ENCODE measurements at regions not wholly inside any gene's neighbourhood (a gene's known extent, or its start where the extent isn't known, plus 50 kb on each side); places are given as distances from the start of the nearest gene placed in this dataset.
"Not testable (repeated sequence)": the region's sequence is repeated elsewhere in the genome, so short reads cannot be mapped to it uniquely, and the experiment has no call there.

GRCh38 chr11:129639300-129639699 is 176.3 kb upstream of the TMEM45B start:
- DNase-seq (ENCODE audit: insufficient read length, low spot score) (no peak), FAIRE-seq (no peak)
- TF ChIP-seq SPI1 (IDR thresholded peaks at IDR 0.05; ENCODE audit: low read depth, low read length) (no peak), PAX5 (IDR thresholded peaks at IDR 0.05; ENCODE audit: insufficient read depth, low read length, severe bottlenecking) (no peak), POLR2AphosphoS5 (IDR thresholded peaks at IDR 0.05; ENCODE audit: low read depth, low read length) (no peak), POLR2A (IDR thresholded peaks at IDR 0.05; ENCODE audit: low read depth, low read length) (no peak), TAF1 (IDR thresholded peaks at IDR 0.05; ENCODE audit: low read depth, low read length) (no peak), POU2F2 (IDR thresholded peaks at IDR 0.05; ENCODE audit: low read depth, low read length) (no peak)

GRCh38 chr11:129640671-129641070 is 175.0 kb upstream of the TMEM45B start:
- FAIRE-seq (no peak), DNase-seq (ENCODE audit: insufficient read length, low spot score) (no peak)
- no peak for TF ChIP-seq POU2F2 (IDR thresholded peaks at IDR 0.05; ENCODE audit: low read depth, low read length)
- TF ChIP-seq POLR2AphosphoS5 (IDR thresholded peaks at IDR 0.05; ENCODE audit: low read depth, low read length): no peak
- TF ChIP-seq TAF1 (IDR thresholded peaks at IDR 0.05; ENCODE audit: low read depth, low read length): no peak
- no peak for TF ChIP-seq SPI1 (IDR thresholded peaks at IDR 0.05; ENCODE audit: low read depth, low read length)
- TF ChIP-seq PAX5 (IDR thresholded peaks at IDR 0.05; ENCODE audit: insufficient read depth, low read length, severe bottlenecking): no peak
- no peak for TF ChIP-seq POLR2A (IDR thresholded peaks at IDR 0.05; ENCODE audit: low read depth, low read length)

GRCh38 chr11:129643031-129643721 is 172.5 kb upstream of the TMEM45B start:
- DNase-seq (ENCODE audit: insufficient read length, low spot score) (no peak), FAIRE-seq (no peak)
- no peak for TF ChIP-seq TAF1 (IDR thresholded peaks at IDR 0.05; ENCODE audit: low read depth, low read length)
- TF ChIP-seq POLR2AphosphoS5 (IDR thresholded peaks at IDR 0.05; ENCODE audit: low read depth, low read length): no peak
- TF ChIP-seq POLR2A (IDR thresholded peaks at IDR 0.05; ENCODE audit: low read depth, low read length): no peak
- TF ChIP-seq PAX5 (IDR thresholded peaks at IDR 0.05; ENCODE audit: insufficient read depth, low read length, severe bottlenecking): no peak
- no peak for TF ChIP-seq POU2F2 (IDR thresholded peaks at IDR 0.05; ENCODE audit: low read depth, low read length)
- no peak for TF ChIP-seq SPI1 (IDR thresholded peaks at IDR 0.05; ENCODE audit: low read depth, low read length)

GRCh38 chr11:129644326-129644725 is 171.3 kb upstream of the TMEM45B start:
- FAIRE-seq (no peak), DNase-seq (ENCODE audit: insufficient read length, low spot score) (no peak)
- TF ChIP-seq TAF1 (IDR thresholded peaks at IDR 0.05; ENCODE audit: low read depth, low read length) (no peak), POLR2A (IDR thresholded peaks at IDR 0.05; ENCODE audit: low read depth, low read length) (no peak), PAX5 (IDR thresholded peaks at IDR 0.05; ENCODE audit: insufficient read depth, low read length, severe bottlenecking) (no peak), POU2F2 (IDR thresholded peaks at IDR 0.05; ENCODE audit: low read depth, low read length) (no peak), POLR2AphosphoS5 (IDR thresholded peaks at IDR 0.05; ENCODE audit: low read depth, low read length) (no peak), SPI1 (IDR thresholded peaks at IDR 0.05; ENCODE audit: low read depth, low read length) (no peak)

GRCh38 chr11:129645943-129646342 is 169.7 kb upstream of the TMEM45B start:
- TF ChIP-seq POLR2A (IDR thresholded peaks at IDR 0.05; ENCODE audit: low read depth, low read length) (no peak), POU2F2 (IDR thresholded peaks at IDR 0.05; ENCODE audit: low read depth, low read length) (no peak)
- DNase-seq (ENCODE audit: insufficient read length, low spot score) (no peak), FAIRE-seq (no peak)

- DNase-seq (ENCODE audit: insufficient read length, low spot score); FAIRE-seq: not testable (repeated sequence)
Measured at GRCh38 chr11:129650044-129650443, 165.6 kb upstream of the TMEM45B start.

- TF ChIP-seq POLR2A (IDR thresholded peaks at IDR 0.05; ENCODE audit: low read depth, low read length) (no peak), PAX5 (IDR thresholded peaks at IDR 0.05; ENCODE audit: insufficient read depth, low read length, severe bottlenecking) (no peak), POU2F2 (IDR thresholded peaks at IDR 0.05; ENCODE audit: low read depth, low read length) (no peak), TAF1 (IDR thresholded peaks at IDR 0.05; ENCODE audit: low read depth, low read length) (no peak)
- DNase-seq (ENCODE audit: insufficient read length, low spot score) (no peak), FAIRE-seq (no peak)
Measured at GRCh38 chr11:129652835-129653234, 162.8 kb upstream of the TMEM45B start.

- DNase-seq (ENCODE audit: insufficient read length, low spot score) (no peak), FAIRE-seq (no peak)
- TF ChIP-seq SPI1 (IDR thresholded peaks at IDR 0.05; ENCODE audit: low read depth, low read length) (no peak), POLR2AphosphoS5 (IDR thresholded peaks at IDR 0.05; ENCODE audit: low read depth, low read length) (no peak), TAF1 (IDR thresholded peaks at IDR 0.05; ENCODE audit: low read depth, low read length) (no peak), POLR2A (IDR thresholded peaks at IDR 0.05; ENCODE audit: low read depth, low read length) (no peak), PAX5 (IDR thresholded peaks at IDR 0.05; ENCODE audit: insufficient read depth, low read length, severe bottlenecking) (no peak), POU2F2 (IDR thresholded peaks at IDR 0.05; ENCODE audit: low read depth, low read length) (no peak)
Measured at GRCh38 chr11:129655247-129655832, 160.3 kb upstream of the TMEM45B start.

GRCh38 chr11:129657866-129658525 is 157.7 kb upstream of the TMEM45B start:
- FAIRE-seq (no peak), DNase-seq (ENCODE audit: insufficient read length, low spot score) (no peak)
- no peak for TF ChIP-seq POLR2AphosphoS5 (IDR thresholded peaks at IDR 0.05; ENCODE audit: low read depth, low read length)
- no peak for TF ChIP-seq POLR2A (IDR thresholded peaks at IDR 0.05; ENCODE audit: low read depth, low read length)
- no peak for TF ChIP-seq TAF1 (IDR thresholded peaks at IDR 0.05; ENCODE audit: low read depth, low read length)
- TF ChIP-seq SPI1 (IDR thresholded peaks at IDR 0.05; ENCODE audit: low read depth, low read length): no peak
- no peak for TF ChIP-seq PAX5 (IDR thresholded peaks at IDR 0.05; ENCODE audit: insufficient read depth, low read length, severe bottlenecking)

- FAIRE-seq (no peak), DNase-seq (ENCODE audit: insufficient read length, low spot score) (no peak)
- TF ChIP-seq TAF1 (IDR thresholded peaks at IDR 0.05; ENCODE audit: low read depth, low read length) (no peak), POLR2AphosphoS5 (IDR thresholded peaks at IDR 0.05; ENCODE audit: low read depth, low read length) (no peak), SPI1 (IDR thresholded peaks at IDR 0.05; ENCODE audit: low read depth, low read length) (no peak), PAX5 (IDR thresholded peaks at IDR 0.05; ENCODE audit: insufficient read depth, low read length, severe bottlenecking) (no peak), POLR2A (IDR thresholded peaks at IDR 0.05; ENCODE audit: low read depth, low read length) (no peak), POU2F2 (IDR thresholded peaks at IDR 0.05; ENCODE audit: low read depth, low read length) (no peak)
Measured at GRCh38 chr11:129658526-129658867, 157.2 kb upstream of the TMEM45B start.
